Spleen (tissue), 11 donors: ENCODE measurements at regions not wholly inside any gene's neighbourhood (a gene's known extent, or its start where the extent isn't known, plus 50 kb on each side); places are given as distances from the start of the nearest gene placed in this dataset.

Experiments
- DNase-seq: peaks from one replicate; pipeline ENCODE4 v3.0.0-alpha.2; 2020
- H3K27ac ChIP-seq, 8 donors: fragments of 200-600 bp; sonication (generic) in 7 of 8; 1 replicate in 4 of 8; 2 replicates in 4 of 8; pipeline versions ENCODE4 v1.5.0 to v1.8.0; 2016 to 2021; ENCODE audit warnings: inconsistent platforms in 4 of 8, mild to moderate bottlenecking in 4 of 8, moderate library complexity in 1 of 8
- H3K27me3 ChIP-seq, 7 donors: fragments of 200-600 bp; sonication (generic) in 6 of 7; replicated peaks in 1 of 7; 1 replicate in 4 of 7; 2 replicates in 3 of 7; pipeline versions ENCODE4 v1.5.0 to v1.8.0; 2016 to 2021; ENCODE audit warnings: inconsistent platforms in 3 of 7, mild to moderate bottlenecking in 1 of 7
- H3K36me3 ChIP-seq, 6 donors: fragments of 200-600 bp; sonication (generic) in 5 of 6; 1 replicate in 4 of 6; 2 replicates in 2 of 6; pipeline versions ENCODE4 v1.5.0 to v1.8.0; 2016 to 2021; ENCODE audit warnings: inconsistent platforms in 2 of 6
- H3K4me1 ChIP-seq, 6 donors: fragments of 200-600 bp; sonication (generic) in 5 of 6; 1 replicate in 3 of 6; 2 replicates in 3 of 6; pipeline versions ENCODE4 v1.5.0 to v1.8.0; 2016 to 2021; ENCODE audit warnings: inconsistent platforms in 3 of 6
- H3K4me3 ChIP-seq, 8 donors: fragments of 200-600 bp; sonication (generic) in 7 of 8; 1 replicate in 4 of 8; 2 replicates in 4 of 8; pipeline versions ENCODE4 v1.5.0 to v1.8.0; 2016 to 2021; ENCODE audit warnings: inconsistent platforms in 4 of 8, mild to moderate bottlenecking in 4 of 8, moderate library complexity in 2 of 8
- H3K9me3 ChIP-seq, 8 donors: fragments of 200-600 bp; sonication (generic) in 7 of 8; 1 replicate in 4 of 8; 2 replicates in 4 of 8; pipeline versions ENCODE4 v1.5.0 to v1.8.0; 2016 to 2021; ENCODE audit warnings: inconsistent platforms in 4 of 8
- CTCF ChIP-seq, 11 experiments: fragments of 200-600 bp in 7 of 11; fragments of 450-650 bp in 4 of 11; sonication (generic) in 4 of 11; IDR thresholded peaks in 8 of 11; conservative IDR thresholded peaks in 3 of 11; 1 replicate in 7 of 11; 2 replicates in 4 of 11; pipeline versions ENCODE4 v1.4.0 to v1.8.0; 2016 to 2021; ENCODE audit warnings: antibody characterized with exemption in 11 of 11, inconsistent platforms in 4 of 11, mild to moderate bottlenecking in 1 of 11
- POLR2A ChIP-seq, 3 donors: fragments of 450-650 bp; IDR thresholded peaks; one replicate each; pipeline ENCODE4 v1.5.1; 2017; ENCODE audit warnings: antibody characterized with exemption in 3 of 3, mild to moderate bottlenecking in 1 of 3
- POLR2AphosphoS5 ChIP-seq, 3 donors: sonication (generic); formaldehyde crosslinking; IDR thresholded peaks; one replicate each; pipeline ENCODE4 v1.5.1; 2017; ENCODE audit warnings: antibody characterized with exemption in 3 of 3
- WGBS, 5 donors: extraction: QIAGEN DNeasy Blood & Tissue Kit in 3 of 5; methylation state at CpG; one replicate each; pipeline versions ENCODE4 v1.1.5 to v1.1.7; 2013 to 2018; 5-methylcytosine and 5-hydroxymethylcytosine counted together
- intact Hi-C: fragments of 100-400 bp; cut with DNase I; formaldehyde crosslinking; loops from one replicate; pipeline ENCODE4 v1.15.0; 2023; ENCODE audit warnings: low total_unique reads
- donor health status: healthy with polysubstance abuse.
- donor health status: DM: no; HTN: no; CAD: no; lungs with moderate emphysema.
- donor health status: DM: no; HTN: no; CAD: no.
- donor health status: Bipolar disorder and iron deficiency.
- donor health status: healthy.
- donor health status: DM: no; HTN: no; CAD: no.
- donor health status: DM: yes; HTN: yes; CAD: no.

DNA sequence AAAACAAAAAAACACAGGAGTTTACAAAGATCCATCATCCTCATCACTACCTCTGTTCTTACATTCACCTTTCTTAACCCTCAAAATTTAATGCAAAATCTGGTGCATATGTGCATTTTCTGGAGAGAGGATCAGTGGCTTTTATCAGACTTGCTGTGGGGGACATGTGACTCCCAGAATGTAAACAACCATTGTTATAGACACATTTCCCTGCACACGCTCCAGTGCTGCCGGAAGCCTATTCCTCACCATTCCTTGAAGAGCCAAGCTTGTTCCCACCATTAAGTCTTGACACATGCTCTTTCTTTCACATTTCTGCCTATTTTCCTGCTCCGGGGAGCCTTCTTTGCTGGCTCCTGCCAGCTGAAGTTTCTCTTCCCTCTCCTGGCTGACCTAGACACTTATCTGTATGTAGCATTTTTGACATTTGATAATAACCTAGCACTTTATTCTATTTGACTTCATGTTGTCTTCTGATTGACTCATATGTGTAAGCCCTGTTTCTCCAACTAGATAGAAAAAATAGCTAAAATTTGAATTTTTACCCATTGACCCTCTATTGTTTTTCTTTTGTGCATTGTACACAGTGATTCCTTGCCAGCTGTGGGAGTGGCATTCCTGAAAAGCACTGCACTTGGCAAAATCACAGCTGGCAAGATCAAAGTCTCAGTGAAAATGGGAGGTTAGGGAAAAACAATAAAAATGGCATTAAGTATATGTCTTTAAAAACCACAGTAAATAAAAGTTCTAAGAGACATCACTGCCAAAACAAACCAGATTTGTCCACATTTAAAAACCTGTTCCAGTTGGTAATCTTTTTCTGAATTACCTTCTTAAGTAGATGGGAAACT lies 76.8 kb upstream of the CIBAR2 start:
- Histone ChIP-seq H3K4me3 (no peak overlapping the region), H3K4me1 (peaks cover 0 to 33% (median 18%) of the 10 kb centered on the region in 6 donors), H3K27me3 (peaks cover 0 to 4% (median 0%) of the 10 kb centered on the region in 7 donors), H3K27ac (peak overlapping the region in 1 of 8 donors; percentile 4), H3K36me3 (peaks cover 0 to 10% (median 0%) of the 10 kb centered on the region in 6 donors), H3K9me3 (peaks cover 0 to 39% (median 34%) of the 10 kb centered on the region in 8 donors)
- no peak for TF ChIP-seq CTCF (IDR thresholded peaks at IDR 0.05 in 8 of 11, conservative IDR thresholded peaks at IDR 0.05 in 3 of 11)
- TF ChIP-seq POLR2AphosphoS5 (IDR thresholded peaks at IDR 0.05): no peak
- TF ChIP-seq POLR2A (IDR thresholded peaks at IDR 0.05): no peak
- intact Hi-C loops: no loop called here
- WGBS, 5 donors: 75 to 92% (median 87%) methylated on average over 3 of the region's 3 CpGs
- no peak for DNase-seq

- H3K4me3 ChIP-seq: no peak overlapping the region
- H3K36me3 ChIP-seq: peaks cover 0 to under 1% (median 0%) of the 10 kb centered on the region in 6 donors
- TF ChIP-seq POLR2A (IDR thresholded peaks at IDR 0.05): no peak
- TF ChIP-seq POLR2AphosphoS5 (IDR thresholded peaks at IDR 0.05): no peak
- TF ChIP-seq CTCF (IDR thresholded peaks at IDR 0.05 in 8 of 11, conservative IDR thresholded peaks at IDR 0.05 in 3 of 11): no peak
- H3K9me3 ChIP-seq: peaks cover 0 to 24% (median 20%) of the 10 kb centered on the region in 8 donors
- no peak overlapping the region for H3K27ac ChIP-seq
- WGBS, 5 donors: 82 to 96% (median 91%) methylated on average over 2 of the region's 2 CpGs
- intact Hi-C loops: no loop called here
- H3K27me3 ChIP-seq: peaks cover 0 to 4% (median 0%) of the 10 kb centered on the region in 7 donors
- no peak for DNase-seq
- peaks cover 0 to 46% (median 29%) of the 10 kb centered on the region in 6 donors for H3K4me1 ChIP-seq
Measured at GRCh38 chr16:85190572-85190971, 78.3 kb upstream of the CIBAR2 start.

DNA sequence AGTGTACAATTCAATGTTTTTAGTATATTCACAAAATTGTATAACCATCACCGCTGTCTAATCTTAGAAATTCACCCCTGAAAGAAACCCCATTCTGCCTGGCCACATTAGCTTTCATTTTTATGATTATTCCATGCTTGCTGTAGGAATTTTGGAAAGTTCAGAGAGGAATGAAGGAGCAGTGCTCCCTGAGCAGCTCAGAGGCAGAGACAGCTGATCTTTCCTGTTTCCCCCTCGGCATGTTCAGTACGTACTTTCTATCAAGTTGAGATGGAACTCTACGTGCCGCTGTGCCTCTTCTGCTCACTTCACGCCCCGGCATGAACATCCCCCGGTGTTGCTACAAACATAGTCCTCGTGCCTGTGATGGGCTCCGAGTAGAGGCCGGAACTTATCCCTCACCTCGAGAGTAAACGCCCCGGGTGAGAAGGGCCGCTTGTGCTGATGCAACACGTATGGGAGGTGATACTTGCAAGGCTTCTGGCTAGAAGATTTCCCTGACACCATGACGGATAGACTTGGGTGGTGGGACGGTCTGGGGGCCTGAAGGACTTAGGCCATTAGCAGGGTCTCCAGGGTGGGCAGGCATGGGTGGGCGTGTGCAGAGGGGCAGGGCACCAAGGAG lies 79.2 kb upstream of the CIBAR2 start:
- H3K4me3 ChIP-seq: no peak overlapping the region
- TF ChIP-seq POLR2AphosphoS5 (IDR thresholded peaks at IDR 0.05) (no peak), POLR2A (IDR thresholded peaks at IDR 0.05) (no peak), CTCF (IDR thresholded peaks at IDR 0.05 in 8 of 11, conservative IDR thresholded peaks at IDR 0.05 in 3 of 11) (no peak)
- peaks cover 0 to 54% (median 36%) of the 10 kb centered on the region in 6 donors for H3K4me1 ChIP-seq
- H3K9me3 ChIP-seq: peaks cover 0 to 23% (median 20%) of the 10 kb centered on the region in 8 donors
- H3K27ac ChIP-seq: no peak overlapping the region
- DNase-seq: no peak
- H3K27me3 ChIP-seq: peaks cover 0 to 4% (median 0%) of the 10 kb centered on the region in 7 donors
- 85 to 94% (median 89%) methylated on average over 18 to 19 of the region's 19 CpGs for WGBS, 5 donors
- H3K36me3 ChIP-seq: no peaks in the 10 kb centered on the region
- intact Hi-C loops: no loop called here
